Pancreas (tissue), 10 donors: ENCODE measurements at regions not wholly inside any gene's neighbourhood (a gene's known extent, or its start where the extent isn't known, plus 50 kb on each side); places are given as distances from the start of the nearest gene placed in this dataset.

ENCODE experiments used
- ATAC-seq, 4 donors: fragments of 200-7000 bp; cut with Tn5 transposase; one replicate each; pipeline versions ENCODE4 v1.8.0 to v1.9.1; 2020; ENCODE audit warnings: mild to moderate bottlenecking in 4 of 4, moderate library complexity in 4 of 4
- DNase-seq, 6 donors: peaks; one replicate each; pipeline ENCODE4 v3.0.0-alpha.2; 2020
- FAIRE-seq: peaks from 2 replicates; lab custom pipeline; 2012; peaks lifted over from hg19 to GRCh38; lab: Jason Lieb, UNC
- H3K27ac ChIP-seq, 4 donors: fragments of 200-600 bp; sonication (generic); 1 replicate in 3 of 4; 2 replicates in 1 of 4; pipeline versions ENCODE4 v1.5.0 to v1.8.0; 2020
- H3K27me3 ChIP-seq, 4 donors: fragments of 200-600 bp; one replicate each; pipeline ENCODE4 v1.8.0; 2021
- H3K36me3 ChIP-seq, 3 donors: fragments of 200-600 bp; sonication (generic) in 1 of 3; one replicate each; pipeline versions ENCODE4 v1.5.0 to v1.8.0; 2020 to 2021
- H3K4me1 ChIP-seq, 3 donors: fragments of 200-600 bp; one replicate each; pipeline ENCODE4 v1.8.0; 2021
- H3K4me3 ChIP-seq, 4 donors: fragments of 200-600 bp; sonication (generic) in 2 of 4; one replicate each; pipeline versions ENCODE4 v1.5.0 to v1.8.0; 2020 to 2021
- H3K9me3 ChIP-seq, 4 donors: fragments of 200-600 bp; one replicate each; pipeline ENCODE4 v1.8.0; 2021
- WGBS, 2 donors: extraction: QIAGEN DNeasy Blood & Tissue Kit; methylation state at CpG; one replicate each; pipeline ENCODE4 v1.1.7; 2013; 5-methylcytosine and 5-hydroxymethylcytosine counted together
- intact Hi-C, 3 donors: fragments of 100-400 bp; cut with DNase I; formaldehyde crosslinking; loops; one replicate each; pipeline versions ENCODE4 v1.11.1 to v1.14.2; 2022
- TF ChIP-seq, protein P1 (sequence below), 4 donors: fragments of 200-600 bp; sonication (generic) in 3 of 4; IDR thresholded peaks; one replicate each; pipeline versions ENCODE4 v1.5.0 to v1.8.0; 2021; ENCODE audit warnings: antibody characterized with exemption in 4 of 4
- donor health status: healthy with polysubstance abuse.
- donor health status: DM: no; HTN: no; CAD: no; lungs with moderate emphysema.
- donor health status: DM: no; HTN: no; CAD: no.
- donor health status: control.
- donor health status: control.
- donor health status: Bipolar disorder and iron deficiency.
- donor health status: DM: yes; HTN: yes; CAD: no.
- donor health status: DM: no; HTN: no; CAD: no.
- donor health status: DM: no; HTN: no; CAD: no.
- donor health status: DM: yes; HTN: yes; CAD: no.

DNA sequence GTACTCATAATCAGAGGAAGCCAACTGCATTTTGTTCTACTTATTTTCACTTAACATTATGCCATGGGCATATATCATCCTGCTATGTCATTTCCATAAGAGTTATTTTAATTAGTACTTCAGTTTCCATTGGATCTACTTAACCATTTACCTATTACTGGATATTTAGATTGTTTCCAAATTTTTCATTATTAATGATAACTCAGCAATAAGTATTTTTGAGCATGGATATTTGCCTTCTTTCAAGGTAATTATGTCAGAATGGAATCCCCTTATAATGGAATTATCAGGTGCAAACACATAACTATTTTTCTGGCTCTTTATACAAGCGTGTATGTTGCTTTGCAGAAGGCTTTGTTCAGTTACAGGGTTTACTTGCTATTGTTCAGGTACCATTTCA, 126.6 kb downstream of the RDH14 start:
- TF ChIP-seq, protein P1, sequence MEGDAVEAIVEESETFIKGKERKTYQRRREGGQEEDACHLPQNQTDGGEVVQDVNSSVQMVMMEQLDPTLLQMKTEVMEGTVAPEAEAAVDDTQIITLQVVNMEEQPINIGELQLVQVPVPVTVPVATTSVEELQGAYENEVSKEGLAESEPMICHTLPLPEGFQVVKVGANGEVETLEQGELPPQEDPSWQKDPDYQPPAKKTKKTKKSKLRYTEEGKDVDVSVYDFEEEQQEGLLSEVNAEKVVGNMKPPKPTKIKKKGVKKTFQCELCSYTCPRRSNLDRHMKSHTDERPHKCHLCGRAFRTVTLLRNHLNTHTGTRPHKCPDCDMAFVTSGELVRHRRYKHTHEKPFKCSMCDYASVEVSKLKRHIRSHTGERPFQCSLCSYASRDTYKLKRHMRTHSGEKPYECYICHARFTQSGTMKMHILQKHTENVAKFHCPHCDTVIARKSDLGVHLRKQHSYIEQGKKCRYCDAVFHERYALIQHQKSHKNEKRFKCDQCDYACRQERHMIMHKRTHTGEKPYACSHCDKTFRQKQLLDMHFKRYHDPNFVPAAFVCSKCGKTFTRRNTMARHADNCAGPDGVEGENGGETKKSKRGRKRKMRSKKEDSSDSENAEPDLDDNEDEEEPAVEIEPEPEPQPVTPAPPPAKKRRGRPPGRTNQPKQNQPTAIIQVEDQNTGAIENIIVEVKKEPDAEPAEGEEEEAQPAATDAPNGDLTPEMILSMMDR (IDR thresholded peaks at IDR 0.05) = no peak
- 79 to 94% methylated on average over 1 of the region's 1 CpG for WGBS, 2 donors
- no peak for ATAC-seq
- H3K27me3 ChIP-seq = no peaks in the 10 kb centered on the region
- DNase-seq = no peak
- no peaks in the 10 kb centered on the region for H3K9me3 ChIP-seq
- H3K4me3 ChIP-seq = no peak overlapping the region
- no peaks in the 10 kb centered on the region for H3K4me1 ChIP-seq
- no peak for FAIRE-seq
- no peak overlapping the region for H3K27ac ChIP-seq
- no peaks in the 10 kb centered on the region for H3K36me3 ChIP-seq
- intact Hi-C loops = no loop called here

DNA sequence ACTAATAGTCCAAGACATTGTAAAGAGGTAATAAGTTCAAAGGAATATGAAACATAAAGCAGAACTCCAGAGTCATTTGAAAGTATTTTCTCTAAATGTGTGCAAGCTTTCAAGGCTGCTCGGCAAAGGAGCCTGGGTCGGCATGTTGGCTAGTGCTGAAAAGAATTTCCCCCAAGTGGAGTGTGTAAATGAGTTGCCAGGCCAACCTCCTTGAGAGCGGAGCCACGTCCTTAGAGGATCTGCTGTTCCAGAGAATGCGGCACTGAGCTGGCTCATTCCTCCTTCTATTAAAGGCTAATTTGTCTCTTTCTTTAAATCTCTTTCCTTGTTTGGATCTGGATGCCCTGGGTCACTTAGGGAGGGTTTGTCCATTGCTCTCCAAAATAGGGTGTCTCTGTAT, 127.5 kb downstream of the RDH14 start:
- Histone ChIP-seq H3K9me3 (no peaks in the 10 kb centered on the region), H3K4me1 (no peaks in the 10 kb centered on the region), H3K27ac (no peak overlapping the region), H3K36me3 (no peaks in the 10 kb centered on the region), H3K4me3 (no peak overlapping the region), H3K27me3 (no peaks in the 10 kb centered on the region)
- DNase-seq (no peak), FAIRE-seq (no peak), ATAC-seq (no peak)
- TF ChIP-seq, protein P1 (IDR thresholded peaks at IDR 0.05) = no peak
- 50 to 52% methylated on average over 5 of the region's 5 CpGs for WGBS, 2 donors
- intact Hi-C loops = no loop called here

DNA sequence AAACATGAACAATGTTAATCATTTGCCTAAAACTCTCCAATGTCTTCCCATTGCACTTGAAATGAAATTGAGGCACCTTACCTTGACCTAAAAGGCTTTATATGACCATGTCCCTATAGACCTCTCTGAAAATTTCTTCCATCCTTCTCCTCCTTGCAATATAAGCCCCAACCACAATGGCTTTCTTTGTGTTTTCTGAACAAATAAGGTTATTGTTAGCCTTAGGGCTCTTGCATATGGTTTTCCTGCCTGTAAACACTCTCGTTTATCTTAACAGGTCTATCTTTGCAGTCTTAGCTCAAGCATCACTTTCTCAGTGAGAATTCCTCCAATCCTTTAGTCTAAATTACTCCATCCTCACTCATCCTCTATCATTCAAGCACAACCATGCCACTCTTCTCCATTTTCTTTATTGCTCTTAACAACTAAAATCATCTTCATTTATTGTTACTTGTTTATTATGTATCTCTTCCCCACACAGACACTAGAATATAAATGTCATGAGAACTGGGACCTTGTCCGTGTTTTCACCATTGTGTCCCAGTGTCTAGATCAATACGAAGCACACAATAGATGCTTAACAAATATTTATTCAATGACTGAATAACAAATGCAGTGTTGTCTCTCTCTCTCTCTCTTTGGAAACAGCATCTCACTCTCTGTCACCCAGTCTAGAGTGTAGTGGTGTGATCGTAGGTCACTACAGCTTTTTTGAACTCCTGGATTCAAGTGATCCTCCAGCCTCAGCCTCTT, 129.3 kb downstream of the RDH14 start:
- 60 to 63% methylated on average over 4 of the region's 4 CpGs for WGBS, 2 donors
- Histone ChIP-seq H3K27ac (no peak overlapping the region), H3K36me3 (no peaks in the 10 kb centered on the region), H3K4me3 (no peak overlapping the region), H3K27me3 (no peaks in the 10 kb centered on the region), H3K9me3 (no peaks in the 10 kb centered on the region), H3K4me1 (no peaks in the 10 kb centered on the region)
- no peak for ATAC-seq
- intact Hi-C loops = no loop called here
- TF ChIP-seq, protein P1 (IDR thresholded peaks at IDR 0.05) = no peak
- FAIRE-seq = no peak
- no peak for DNase-seq

DNA sequence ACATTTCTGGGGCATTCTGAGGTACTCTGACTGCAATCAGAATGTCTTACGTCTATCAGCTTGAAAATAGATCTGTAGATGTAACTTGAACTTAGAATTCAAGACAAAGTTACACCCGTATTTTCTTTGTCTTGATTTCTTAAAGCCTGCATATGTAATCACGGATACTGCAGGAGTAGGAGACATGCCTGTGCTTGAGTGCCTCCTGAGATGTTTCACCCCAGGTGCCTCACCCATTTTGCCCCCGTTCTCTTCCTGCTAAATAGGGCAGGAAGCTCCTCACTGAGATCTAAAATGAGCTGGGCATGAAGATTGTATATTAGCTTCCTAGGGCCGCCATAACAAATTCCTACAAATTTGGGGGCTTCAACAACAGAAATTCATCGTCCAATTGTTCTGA, 131.9 kb downstream of the RDH14 start:
- Histone ChIP-seq H3K4me1 (no peaks in the 10 kb centered on the region), H3K9me3 (no peaks in the 10 kb centered on the region), H3K4me3 (no peak overlapping the region), H3K36me3 (no peaks in the 10 kb centered on the region), H3K27ac (no peak overlapping the region), H3K27me3 (no peaks in the 10 kb centered on the region)
- ATAC-seq (no peak), FAIRE-seq (no peak), DNase-seq (no peak)
- WGBS, 2 donors = 69 to 79% methylated on average over 6 of the region's 6 CpGs
- TF ChIP-seq, protein P1 (IDR thresholded peaks at IDR 0.05) = no peak
- intact Hi-C loops = no loop called here

DNA sequence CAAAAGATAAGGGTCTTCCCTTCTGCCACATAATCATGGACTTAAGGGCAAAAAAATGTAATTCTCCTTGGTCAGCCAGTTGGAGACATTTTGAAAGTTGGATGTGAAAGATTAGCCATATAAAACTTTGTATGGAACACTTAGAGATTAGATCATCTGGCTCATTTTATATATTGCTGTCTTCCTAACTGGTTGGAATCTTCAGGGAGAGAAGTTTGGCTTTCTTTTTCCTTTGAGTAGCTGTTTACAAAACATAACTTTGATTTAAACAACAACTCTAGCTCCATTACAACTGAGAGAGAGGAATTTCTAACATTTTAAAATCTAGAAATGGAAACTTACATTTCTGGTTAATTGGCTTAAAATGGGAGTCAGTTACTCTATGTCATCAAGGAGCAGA, 132.7 kb downstream of the RDH14 start:
- TF ChIP-seq, protein P1 (IDR thresholded peaks at IDR 0.05) = no peak
- ATAC-seq (no peak), FAIRE-seq (no peak), DNase-seq (no peak)
- no peaks in the 10 kb centered on the region for H3K4me1 ChIP-seq
- H3K27ac ChIP-seq = no peak overlapping the region
- no peaks in the 10 kb centered on the region for H3K36me3 ChIP-seq
- no peaks in the 10 kb centered on the region for H3K9me3 ChIP-seq
- no peak overlapping the region for H3K4me3 ChIP-seq
- intact Hi-C loops = no loop called here
- no peaks in the 10 kb centered on the region for H3K27me3 ChIP-seq
